SK-N-MC (cell line): ENCODE measurements at regions not wholly inside any gene's neighbourhood (a gene's known extent, or its start where the extent isn't known, plus 50 kb on each side); places are given as distances from the start of the nearest gene placed in this dataset.

Experiments used
- EZH2 ChIP-seq: fragments of 200-600 bp; sonication (generic); IDR thresholded peaks from one replicate; pipeline ENCODE4 v1.6.1; 2017; ENCODE audit warnings: antibody characterized with exemption
- POLR2AphosphoS5 ChIP-seq: IDR thresholded peaks from 2 replicates; pipeline ENCODE4 v1.6.1; 2012; ENCODE audit warnings: mild to moderate bottlenecking, low read depth, low read length, borderline replicate concordance

DNA sequence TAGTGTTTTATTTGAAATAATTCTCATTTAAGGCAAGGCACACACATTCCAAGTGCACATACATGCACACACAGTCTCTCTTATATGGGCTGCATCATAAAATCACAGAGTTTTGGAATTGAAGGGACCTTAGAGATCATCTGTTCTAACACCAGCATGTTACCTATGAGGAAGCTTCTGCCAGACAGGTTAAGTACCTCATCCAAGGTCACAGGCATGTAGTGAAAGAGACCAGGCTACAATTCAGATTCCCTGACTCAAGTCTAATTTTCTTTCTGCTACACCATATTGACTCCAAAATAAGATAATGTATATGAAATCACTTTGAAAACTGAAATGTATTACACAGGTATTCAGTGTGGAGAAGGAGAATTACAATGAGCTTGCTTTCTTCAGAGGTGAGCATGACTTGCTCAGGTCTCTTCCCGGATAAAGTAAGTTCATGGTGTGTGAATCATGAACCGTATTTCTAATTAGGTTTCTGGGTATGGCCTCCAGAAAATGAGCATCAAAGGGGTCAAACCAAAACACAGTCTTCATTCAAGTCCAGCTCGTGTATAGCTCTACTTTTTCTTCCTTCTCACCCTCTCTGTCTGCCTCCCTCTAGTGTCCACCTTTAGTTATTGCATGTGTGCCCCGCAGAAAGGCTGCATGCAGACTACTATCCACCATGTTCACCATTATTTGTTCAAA lies 411.9 kb downstream of the FUT8 start:
- TF ChIP-seq EZH2: no peak
- TF ChIP-seq POLR2AphosphoS5: no peak
